HG03108 (cell line): ENCODE measurements at regions not wholly inside any gene's neighbourhood (a gene's known extent, or its start where the extent isn't known, plus 50 kb on each side); places are given as distances from the start of the nearest gene placed in this dataset.
"Not testable (repeated sequence)": the region's sequence is repeated elsewhere in the genome, so short reads cannot be mapped to it uniquely, and the experiment has no call there.

Experiments used
- ATAC-seq: cut with Tn5 transposase; IDR thresholded peaks from one replicate; pipeline ENCODE4 v1.9.1; 2021; ENCODE audit warnings: moderate library complexity; ENCODE audit not compliant: unreplicated experiment

DNA sequence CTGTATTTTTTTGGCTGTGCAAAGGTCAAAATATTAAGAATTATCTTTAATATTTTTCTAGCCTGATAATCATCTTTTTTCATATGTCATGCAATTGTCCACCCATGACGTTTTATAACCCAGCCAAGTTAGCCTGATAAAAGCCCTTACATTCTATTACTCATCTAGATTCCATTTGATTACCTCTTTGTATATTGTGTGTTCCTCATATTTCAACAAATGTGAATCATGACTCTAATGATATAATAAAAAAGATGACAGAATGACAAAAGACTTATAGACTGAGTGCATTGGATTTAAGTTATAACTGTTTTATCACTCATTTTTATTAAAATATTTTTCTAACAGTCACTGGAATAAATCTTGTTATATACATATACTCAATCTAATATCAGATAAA, 1560.0 kb upstream of the LRRTM3 start:
- ATAC-seq, result no peak

DNA sequence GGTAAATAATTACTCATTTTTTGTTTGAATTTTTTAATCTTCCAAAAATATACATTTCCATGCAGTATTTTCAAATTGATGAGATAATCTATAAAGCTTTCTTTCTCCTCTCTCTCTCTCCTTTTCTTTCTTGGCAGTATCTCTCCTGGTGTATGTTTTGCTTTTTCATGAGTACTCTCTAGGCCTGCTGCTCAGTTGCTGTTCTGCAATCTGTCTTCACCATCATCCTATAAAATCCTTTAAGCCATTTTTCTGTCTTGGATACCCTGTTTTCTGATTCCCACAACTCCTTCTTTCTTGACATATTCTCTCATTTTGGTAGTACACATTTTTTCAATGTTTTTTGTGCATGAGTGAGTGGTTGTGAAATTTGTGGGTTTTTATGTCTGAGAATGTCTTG, 1558.1 kb upstream of the LRRTM3 start:
- no peak for ATAC-seq

DNA sequence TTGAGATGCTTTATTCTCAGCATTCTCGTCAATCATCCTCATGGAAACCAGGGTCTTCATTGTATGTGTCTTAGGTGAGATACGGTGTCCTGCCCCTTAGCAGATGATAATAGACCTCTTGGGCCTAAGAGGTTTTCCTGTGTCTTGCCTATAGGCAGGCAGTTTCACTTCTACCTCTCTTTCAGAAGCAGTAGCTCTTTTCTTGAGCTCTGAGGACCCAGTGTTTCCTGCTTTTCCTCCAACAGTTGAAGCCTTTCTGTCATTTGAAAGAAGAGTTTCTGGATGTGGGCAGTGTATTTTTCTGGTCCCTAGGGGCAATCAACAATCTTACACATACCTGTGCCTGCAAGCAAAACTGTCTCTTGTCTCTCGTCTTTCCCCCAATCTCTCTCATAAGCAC, 1550.3 kb upstream of the LRRTM3 start:
- ATAC-seq, result no peak

DNA sequence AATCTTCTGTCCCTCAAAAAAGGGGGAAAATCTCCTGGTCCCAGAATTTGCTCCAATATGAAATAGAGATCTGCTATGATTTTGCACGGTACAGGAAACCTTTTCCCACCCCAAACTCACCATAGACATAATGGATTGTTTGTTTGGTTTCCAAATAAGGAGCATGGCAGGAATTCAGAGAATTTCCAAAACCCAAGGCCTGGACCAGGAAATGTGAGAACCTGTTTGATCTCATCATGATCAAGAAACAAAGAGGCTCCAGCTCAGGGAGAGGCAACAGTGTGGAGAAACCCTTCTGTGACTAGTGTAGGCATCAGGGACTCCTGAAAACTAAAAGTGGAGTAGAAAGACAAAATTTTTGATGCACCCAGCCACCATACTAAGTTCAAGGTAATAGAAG, 1548.1 kb upstream of the LRRTM3 start:
- ATAC-seq, result no peak

DNA sequence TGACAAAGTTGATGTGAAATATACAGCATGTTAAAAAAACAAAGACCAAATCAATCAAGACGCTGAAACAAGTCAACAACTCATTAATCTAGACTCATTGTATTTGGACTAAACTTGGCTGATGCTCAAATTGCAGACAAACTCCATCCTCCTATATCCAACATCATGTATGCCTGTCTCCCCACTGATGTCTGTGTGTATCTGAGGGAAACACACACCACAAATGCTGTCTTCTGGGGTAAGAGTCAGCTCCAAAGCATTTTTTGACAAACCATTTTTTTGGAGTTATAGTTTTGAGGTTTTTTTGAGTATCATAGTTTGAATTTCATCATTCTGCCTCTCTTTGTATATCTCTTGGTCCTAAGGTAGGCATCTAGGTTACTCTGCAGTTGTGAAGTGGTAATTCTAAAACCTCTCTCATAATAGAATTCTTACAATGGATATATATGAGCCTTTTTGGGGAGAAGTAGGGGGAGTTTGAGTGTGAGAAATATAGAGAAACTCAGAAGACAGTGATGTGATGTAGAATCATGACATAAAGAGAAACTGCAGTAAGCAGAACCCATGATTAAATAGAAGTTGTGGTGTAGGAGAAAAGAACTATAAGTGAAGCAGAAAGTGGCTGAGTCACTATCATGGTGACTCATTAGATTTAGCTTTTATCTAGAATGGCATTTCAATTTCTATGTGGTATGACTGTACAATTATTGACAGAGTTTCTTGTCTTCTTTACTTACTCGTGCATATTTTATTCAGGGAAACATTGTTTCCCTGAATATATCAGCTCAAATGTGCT, 1531.1 kb upstream of the LRRTM3 start:
- no peak for ATAC-seq

DNA sequence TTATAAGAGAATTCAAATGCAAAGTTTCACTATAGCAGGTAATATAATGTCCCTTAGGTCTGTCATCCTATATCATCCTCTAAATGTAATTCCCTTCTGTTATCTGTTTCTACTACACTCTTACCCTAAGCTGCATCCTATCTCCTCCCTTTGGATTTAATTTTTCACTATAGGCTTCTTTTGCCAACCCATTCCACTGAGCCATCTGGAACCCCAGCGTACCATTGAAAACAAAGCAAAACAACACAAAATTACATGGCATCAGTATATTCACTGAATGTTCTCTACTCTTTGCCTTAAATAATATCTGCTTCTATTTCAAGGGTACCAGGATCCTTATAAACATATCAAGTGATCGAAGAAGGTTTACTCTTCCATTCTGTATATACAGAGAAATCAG, 1530.2 kb upstream of the LRRTM3 start:
- no peak for ATAC-seq

DNA sequence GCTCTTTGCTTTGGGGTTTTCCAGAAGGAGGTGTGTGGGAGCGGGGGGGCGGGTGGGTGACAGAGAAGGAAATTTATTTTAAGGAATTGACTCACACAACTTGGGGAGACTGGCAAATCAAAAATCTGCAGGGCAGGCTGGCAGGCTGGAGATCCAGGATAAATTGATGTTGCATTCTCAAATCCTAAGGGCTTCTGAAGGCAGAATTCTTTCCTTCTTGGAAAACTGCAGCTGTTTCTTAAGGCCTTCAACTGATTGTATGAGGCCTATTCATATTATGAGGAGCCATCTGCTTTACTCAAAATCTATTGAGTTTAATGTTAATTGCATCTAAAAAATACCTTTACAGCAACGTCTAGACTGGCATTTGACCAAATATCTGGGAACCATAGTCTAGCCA, 1528.8 kb upstream of the LRRTM3 start:
- no peak for ATAC-seq

DNA sequence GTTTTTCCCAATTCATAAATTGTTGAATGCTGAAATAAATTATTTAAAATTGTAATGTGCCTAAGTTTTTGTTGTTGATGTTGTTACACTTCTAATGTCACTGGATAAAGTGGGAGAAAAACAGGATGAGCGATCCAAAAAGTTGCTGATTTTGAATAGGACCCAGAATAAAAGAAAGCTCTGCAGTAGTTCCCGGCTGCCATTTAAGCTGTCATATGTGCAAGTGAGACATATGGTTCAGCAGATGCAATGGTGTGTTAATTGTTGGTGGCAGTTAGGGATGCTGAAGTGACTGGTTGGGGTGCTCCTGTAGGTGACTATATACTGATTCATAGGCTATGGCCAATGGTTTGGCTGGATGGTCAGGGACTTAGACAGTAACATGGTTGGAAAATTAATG, 1517.4 kb upstream of the LRRTM3 start:
- no peak for ATAC-seq

DNA sequence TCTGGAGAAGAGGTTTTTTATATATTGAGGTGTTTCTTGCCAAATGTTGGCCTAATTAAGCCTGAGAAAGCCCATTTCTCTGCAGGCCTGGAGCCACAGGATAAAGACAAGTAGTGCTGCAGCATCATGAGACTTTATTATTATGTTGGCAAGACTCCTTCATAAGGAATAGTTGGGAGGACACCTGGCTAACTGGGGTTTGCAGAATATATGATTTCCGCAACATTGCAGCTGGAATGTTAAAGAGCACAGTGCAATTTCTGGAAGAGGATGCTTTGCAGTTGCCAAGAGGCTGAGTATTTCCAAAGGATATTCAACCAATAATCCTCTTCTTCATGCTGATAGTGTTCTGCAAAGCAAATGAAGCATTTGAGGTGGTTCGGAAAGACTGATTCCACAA, 1512.8 kb upstream of the LRRTM3 start:
- ATAC-seq, result no peak

DNA sequence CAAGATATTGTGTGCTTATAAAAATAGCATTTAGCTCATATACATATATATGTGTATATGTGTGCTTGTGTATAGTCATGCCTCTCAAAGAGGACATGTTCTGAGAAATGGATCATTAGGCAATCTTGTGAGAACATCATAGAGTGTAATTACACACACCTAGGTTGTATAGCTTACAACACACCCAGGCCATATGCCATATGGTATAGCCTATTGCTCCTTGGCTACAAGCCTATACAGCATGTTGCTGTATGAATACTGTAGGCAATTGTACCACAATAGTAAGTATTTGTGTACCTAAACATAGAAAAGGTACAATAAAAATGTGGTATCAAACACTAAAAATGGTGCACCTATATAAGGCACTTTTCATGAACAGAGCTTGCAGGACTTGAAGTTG, 1510.5 kb upstream of the LRRTM3 start:
- no peak for ATAC-seq

DNA sequence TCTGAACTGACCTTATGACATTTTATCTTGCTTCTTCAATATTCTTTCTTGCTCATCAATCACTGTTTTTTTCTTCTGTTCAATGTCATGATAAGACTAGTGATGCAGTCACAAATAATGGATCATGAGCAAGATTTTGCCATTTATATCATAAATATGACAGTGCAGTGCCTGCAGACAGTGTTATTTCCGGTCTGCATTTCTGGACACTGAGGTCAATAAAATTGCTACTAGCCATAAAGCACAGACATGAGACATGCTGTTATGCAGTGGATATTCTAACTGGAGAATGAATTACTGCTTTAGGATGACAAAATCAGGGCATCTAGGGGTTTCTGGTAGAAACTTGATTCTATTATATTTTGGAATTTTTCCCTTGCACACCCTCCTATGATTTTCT, 1509.7 kb upstream of the LRRTM3 start:
- ATAC-seq, result no peak

DNA sequence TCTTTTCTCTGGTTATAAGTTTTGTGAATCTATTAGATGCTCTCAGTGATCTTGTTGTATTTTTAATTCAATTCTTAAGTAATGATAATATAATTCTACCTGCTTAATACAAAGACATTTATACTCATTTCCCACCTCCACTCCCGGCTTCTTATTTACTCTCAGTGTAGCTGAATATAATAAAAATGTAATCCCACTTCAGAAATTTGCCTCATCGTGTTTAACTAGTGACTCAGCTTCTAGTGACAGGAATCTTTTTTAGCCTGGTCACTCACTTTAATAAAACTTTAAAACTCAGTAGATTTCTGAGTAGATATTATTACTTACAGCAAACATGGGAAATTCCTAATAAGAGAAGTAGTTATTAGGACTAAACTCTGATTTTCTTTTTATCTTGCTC, 1506.2 kb upstream of the LRRTM3 start:
- ATAC-seq, result no peak

DNA sequence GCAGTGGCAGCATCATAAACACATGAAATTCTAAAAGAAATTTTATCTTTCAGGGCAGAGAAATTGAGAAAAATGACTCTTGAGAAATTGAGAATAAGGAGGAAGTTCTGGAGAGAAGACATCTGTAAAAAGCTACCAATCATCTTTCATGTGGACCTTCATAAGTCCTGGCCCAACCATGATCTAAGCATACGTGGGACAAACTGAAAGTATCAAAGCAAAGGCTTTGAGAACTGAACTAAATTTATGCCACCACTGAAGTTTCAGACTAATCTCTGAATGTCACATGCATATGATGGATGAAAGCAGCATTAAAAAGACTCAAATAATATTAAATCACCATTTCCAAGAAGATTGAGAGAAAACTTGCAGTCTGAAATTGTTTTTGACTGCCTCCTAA, 1502.8 kb upstream of the LRRTM3 start:
- ATAC-seq, result no peak

DNA sequence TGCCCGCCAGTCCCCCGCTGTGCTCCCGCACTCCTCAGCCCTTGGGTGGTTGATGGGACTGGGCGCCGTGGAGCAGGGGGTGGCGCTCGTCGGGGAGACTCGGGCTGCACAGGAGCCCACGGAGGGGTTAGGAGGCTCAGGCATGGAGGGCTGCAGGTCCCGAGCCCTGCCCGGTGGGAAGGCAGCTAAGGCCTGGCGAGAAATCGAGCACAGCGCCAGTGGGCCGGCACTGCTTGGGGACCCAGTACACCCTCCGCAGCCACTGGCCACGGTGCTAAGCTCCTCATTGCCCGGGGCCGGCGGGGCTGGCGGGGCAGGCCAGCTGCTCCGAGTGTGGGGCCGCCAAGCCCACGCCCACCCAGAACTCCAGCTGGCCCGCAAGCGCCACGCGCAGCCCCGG, 1496.5 kb upstream of the LRRTM3 start:
- ATAC-seq, result not testable (repeated sequence)

DNA sequence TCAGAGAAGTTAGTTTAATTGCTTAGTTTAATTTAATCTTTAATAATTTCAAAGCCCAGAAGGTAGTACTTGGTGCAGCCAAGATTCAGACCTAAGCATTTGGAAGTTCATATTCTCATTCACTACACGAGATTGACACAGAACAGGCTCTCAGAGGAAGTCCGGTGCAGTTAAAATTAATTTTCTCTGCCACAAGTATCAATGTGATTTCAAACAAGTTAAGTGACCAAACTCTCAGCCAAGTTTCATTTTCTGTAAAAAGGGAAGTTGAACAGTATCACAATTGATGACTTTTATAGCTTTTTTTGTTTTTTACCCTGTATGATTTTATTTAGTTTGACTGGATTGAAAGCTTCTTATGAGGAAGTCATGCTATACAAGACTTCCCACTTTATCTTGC, 1494.9 kb upstream of the LRRTM3 start:
- ATAC-seq, result no peak

DNA sequence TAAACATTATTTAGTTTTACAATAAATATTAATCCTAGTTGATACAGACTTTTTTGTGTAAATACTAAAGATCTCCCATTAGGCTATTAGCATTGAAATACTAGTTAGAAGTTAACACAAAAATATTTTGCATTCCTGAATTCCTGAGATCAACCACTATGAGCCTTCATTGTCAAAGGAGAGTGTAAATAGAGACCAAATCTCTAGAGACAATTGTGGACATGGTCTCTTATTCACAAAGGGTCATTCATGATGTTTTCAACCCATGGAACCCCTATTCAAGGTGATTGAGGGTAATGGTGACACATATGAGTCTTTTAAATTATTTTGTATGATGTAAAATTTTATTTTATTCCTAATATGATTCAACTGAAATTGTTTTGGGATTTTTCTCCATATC, 1454.8 kb upstream of the LRRTM3 start:
- ATAC-seq, result no peak

DNA sequence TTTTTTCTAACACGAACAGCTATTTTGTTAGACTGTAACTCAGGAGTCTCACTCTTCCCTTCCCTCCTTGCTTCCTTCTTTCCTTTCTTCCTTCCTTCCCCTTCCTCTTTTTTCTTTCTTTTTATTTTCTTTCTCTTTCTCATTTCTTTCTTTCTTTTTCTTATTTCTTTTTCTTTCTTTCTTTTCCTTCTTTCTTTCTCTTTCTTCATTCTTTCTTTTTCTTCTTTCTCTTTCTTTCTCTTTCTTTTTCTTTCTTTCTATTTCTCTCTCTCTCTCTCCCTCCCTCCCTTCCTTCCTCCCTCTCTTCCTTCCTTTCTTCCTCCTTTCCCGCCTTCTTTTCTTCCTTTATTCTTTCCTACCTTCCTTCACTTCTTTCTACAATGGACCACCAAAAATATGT, 1443.0 kb upstream of the LRRTM3 start:
- no peak for ATAC-seq

DNA sequence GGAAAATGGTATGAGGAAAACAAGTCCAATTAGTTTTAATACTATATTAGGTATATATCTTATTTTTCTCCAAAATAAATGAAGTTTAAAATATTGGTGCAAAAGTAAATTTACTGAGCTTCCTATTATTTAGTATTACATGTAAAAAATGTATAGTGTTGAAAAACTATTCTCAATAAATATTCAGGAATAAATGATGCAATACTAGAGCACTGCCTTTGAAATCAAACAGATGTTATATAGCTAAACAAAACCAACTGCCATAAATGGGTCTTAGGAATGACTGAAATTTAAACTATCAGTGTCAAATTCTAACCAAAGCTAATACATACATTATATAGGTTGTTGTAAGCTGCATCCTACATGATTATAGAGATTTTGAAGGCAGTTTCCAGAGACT, 1434.0 kb upstream of the LRRTM3 start:
- ATAC-seq, result no peak

DNA sequence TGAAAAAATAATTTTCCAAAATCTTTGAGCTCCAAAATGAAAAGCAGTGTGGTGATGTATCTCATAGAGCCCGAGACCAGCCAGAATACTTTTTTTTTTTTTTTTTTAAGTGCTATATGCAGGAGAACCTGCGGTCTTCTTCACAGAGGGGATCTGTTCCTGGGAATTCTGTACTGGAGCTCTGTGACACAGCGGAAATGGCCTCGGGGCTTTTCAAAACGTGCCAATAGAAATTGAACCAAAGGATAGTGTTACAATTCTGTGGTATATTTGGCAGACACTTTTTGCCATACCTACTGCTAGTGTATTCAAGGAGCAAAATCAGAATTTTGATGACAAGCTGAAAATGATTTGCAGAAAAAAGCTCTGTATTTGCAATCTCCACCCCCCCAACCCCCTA, 1429.3 kb upstream of the LRRTM3 start:
- ATAC-seq, result no peak

DNA sequence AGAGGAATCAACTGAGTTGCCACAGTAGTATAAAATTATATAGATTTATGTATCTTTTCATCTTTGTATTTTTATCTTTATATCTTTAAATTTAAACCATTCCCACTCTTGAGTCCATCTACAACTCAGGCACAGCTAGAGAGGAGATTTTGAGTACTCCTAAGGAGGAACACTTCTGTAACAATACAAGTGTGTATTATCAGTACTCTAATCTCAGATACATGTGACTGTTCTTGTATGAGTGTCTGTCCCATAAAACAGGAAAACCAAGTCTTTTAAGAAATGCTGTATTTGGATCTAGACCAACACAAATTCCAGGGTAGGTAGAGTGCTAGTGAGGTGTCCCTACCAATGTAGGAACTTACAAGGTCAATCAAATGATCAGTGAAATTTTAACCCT, 1428.0 kb upstream of the LRRTM3 start:
- no peak for ATAC-seq

DNA sequence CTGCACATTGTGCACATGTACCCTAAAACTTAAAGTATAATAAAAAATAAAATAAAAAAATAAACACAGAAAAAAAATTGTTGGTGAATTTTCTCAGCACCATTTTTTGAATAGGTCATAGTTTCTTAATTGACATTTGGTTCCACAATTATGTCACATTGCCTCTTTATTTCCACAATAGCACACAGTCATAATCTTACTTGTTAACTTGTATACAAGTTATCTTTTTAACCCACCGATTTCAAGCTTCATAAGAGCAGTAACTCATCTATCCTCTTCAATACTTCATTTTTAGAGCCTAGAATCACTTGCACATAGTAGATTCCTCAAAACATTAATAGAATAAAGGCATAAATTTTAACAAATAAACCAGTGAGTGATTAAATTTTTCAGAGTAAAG, 1425.1 kb upstream of the LRRTM3 start:
- ATAC-seq, result no peak

DNA sequence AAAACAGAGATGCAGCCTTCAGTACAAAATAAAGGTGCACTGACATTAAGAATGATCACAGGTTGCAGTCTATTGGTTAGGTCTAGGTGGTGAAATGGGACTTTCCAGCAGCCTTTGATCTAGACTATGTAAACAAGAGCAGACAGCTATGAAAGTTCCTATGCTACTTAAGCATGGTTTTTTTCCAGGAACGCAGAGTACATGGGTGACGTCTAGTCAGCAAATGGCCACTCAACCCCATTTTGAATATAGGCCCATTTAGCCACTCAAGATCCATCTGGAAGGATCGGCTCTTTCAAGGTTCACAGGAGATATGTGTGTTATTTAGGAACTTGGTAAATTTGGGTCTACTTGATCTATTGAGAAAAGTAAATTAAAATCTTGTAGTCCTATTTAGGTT, 1424.6 kb upstream of the LRRTM3 start:
- ATAC-seq, result no peak

DNA sequence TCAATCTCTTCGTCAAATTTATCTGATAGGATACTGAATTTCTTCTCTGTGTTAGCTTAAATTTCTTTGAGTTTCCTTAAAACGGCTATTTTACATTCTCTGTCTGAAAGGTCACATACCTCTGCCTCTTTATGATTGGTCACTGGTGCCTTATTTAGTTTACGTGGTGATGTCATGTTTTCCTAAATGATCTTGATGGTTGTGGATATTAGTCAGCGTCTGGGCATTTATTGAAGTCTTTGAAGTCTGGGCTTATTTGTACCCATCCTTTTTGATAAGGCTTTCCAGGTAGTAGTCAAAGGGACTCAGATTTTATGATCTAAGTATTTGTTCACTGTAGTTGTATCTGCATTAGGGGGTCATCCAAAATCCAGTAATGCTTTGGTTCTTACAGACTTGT, 1407.5 kb upstream of the LRRTM3 start:
- ATAC-seq, result no peak
